H1 (cell line): ENCODE measurements at regions not wholly inside any gene's neighbourhood (a gene's known extent, or its start where the extent isn't known, plus 50 kb on each side); places are given as distances from the start of the nearest gene placed in this dataset.

Experiments used
- CTCF ChIA-PET: fragments of 300-600 bp; sonication (Branson Sonifier 250); formaldehyde crosslinking; loops from one replicate; lab custom pipeline; 2021; ENCODE audit not compliant: partially characterized antibody; lab: Charles Lee
- POLR2A ChIA-PET: fragments of 300-600 bp; sonication (Branson Sonifier 250); formaldehyde crosslinking; loops from one replicate; lab custom pipeline; 2021; ENCODE audit warnings: inconsistent platforms; ENCODE audit not compliant: partially characterized antibody; lab: Charles Lee
- DNase-seq, 2 experiments: peaks; one replicate each; pipeline versions ENCODE4 v3.0.0 to v3.0.0-alpha.2; 2010 to 2022; ENCODE audit warnings: low spot score in 2 of 2, low read depth in 1 of 2, mixed read lengths in 1 of 2
- FAIRE-seq: peaks from 2 replicates; lab custom pipeline; 2011; peaks lifted over from hg19 to GRCh38; lab: Jason Lieb, UNC
- H2AFZ ChIP-seq: 2 replicates; pipeline ENCODE4 v1.8.1; 2012; ENCODE audit warnings: low read length, inconsistent platforms
- H2AK5ac ChIP-seq: 2 replicates; pipeline ENCODE4 v1.6.1; 2013; ENCODE audit warnings: low read depth, low read length
- H2BK120ac ChIP-seq: replicated peaks from 2 replicates; pipeline ENCODE3; 2013; ENCODE audit warnings: low read depth, low read length, inconsistent platforms
- H2BK12ac ChIP-seq: 2 replicates; pipeline ENCODE4 v1.6.1; 2013; ENCODE audit warnings: low read depth, low read length
- H2BK15ac ChIP-seq: 2 replicates; pipeline ENCODE4 v1.6.1; 2013; ENCODE audit warnings: low read length
- H2BK20ac ChIP-seq: 2 replicates; pipeline ENCODE4 v1.6.1; 2013; ENCODE audit warnings: low read length
- H2BK5ac ChIP-seq: 2 replicates; pipeline ENCODE4 v1.6.1; 2013; ENCODE audit warnings: low read depth, low read length
- H3K14ac ChIP-seq: 2 replicates; pipeline ENCODE4 v1.6.1; 2013; ENCODE audit warnings: inconsistent platforms; ENCODE audit not compliant: insufficient read length
- H3K18ac ChIP-seq: 2 replicates; pipeline ENCODE4 v1.6.1; 2013; ENCODE audit warnings: low read length; ENCODE audit errors: extremely low read depth
- H3K23ac ChIP-seq: 2 replicates; pipeline ENCODE4 v1.6.1; 2013; ENCODE audit warnings: inconsistent platforms; ENCODE audit not compliant: insufficient read length
- H3K23me2 ChIP-seq: 2 replicates; pipeline ENCODE4 v1.6.1; 2013; ENCODE audit warnings: low read depth, low read length
- H3K27ac ChIP-seq: 2 replicates; pipeline ENCODE4 v1.6.1; 2011; ENCODE audit warnings: low read depth, low read length, inconsistent platforms
- H3K27me3 ChIP-seq, 4 experiments: replicated peaks in 1 of 4; 1 replicate in 1 of 4; 2 replicates in 3 of 4; pipeline versions ENCODE4 v1.6.1 to v1.8.1; 2011 to 2013; ENCODE audit warnings: low read length in 3 of 4, mild to moderate bottlenecking in 3 of 4, inconsistent platforms in 2 of 4, mixed read lengths in 2 of 4, moderate library complexity in 1 of 4; ENCODE audit not compliant: control insufficient read depth in 3 of 4, insufficient read depth in 3 of 4; ENCODE audit errors: extremely low read depth in 1 of 4
- H3K36me3 ChIP-seq, 4 experiments: 2 replicates each; pipeline versions ENCODE4 v1.6.1 to v1.8.1; 2011 to 2013; ENCODE audit warnings: mild to moderate bottlenecking in 4 of 4, low read length in 3 of 4, moderate library complexity in 2 of 4, control low read depth in 1 of 4, inconsistent platforms in 1 of 4; ENCODE audit not compliant: insufficient read depth in 4 of 4, control insufficient read depth in 2 of 4
- H3K4ac ChIP-seq: replicated peaks from 2 replicates; pipeline ENCODE3; 2013; ENCODE audit warnings: low read length, low read depth, mixed read lengths, inconsistent platforms; ENCODE audit not compliant: insufficient read length
- H3K4me1 ChIP-seq, 4 experiments: replicated peaks in 1 of 4; 1 replicate in 1 of 4; 2 replicates in 3 of 4; pipeline versions ENCODE4 v1.6.1 to v1.8.1; 2011 to 2013; ENCODE audit warnings: low read length in 3 of 4, inconsistent platforms in 2 of 4, mixed read lengths in 1 of 4; ENCODE audit not compliant: insufficient read depth in 4 of 4, control insufficient read depth in 3 of 4
- H3K4me2 ChIP-seq, 2 experiments: 2 replicates each; pipeline versions ENCODE4 v1.6.1 to v1.8.1; 2011 to 2013; ENCODE audit warnings: low read depth in 2 of 2, low read length in 2 of 2, control low read depth in 1 of 2, inconsistent platforms in 1 of 2, mild to moderate bottlenecking in 1 of 2; ENCODE audit not compliant: insufficient read depth in 1 of 2
- H3K4me3 ChIP-seq, 4 experiments: fragments of 200-600, 300-600 bp in 1 of 4; sonication (generic), shearing (Covaris generic), sonication (Bioruptor Twin) in 1 of 4; 2 replicates each; pipeline versions ENCODE4 v1.5.1 to v1.8.1; 2011 to 2016; ENCODE audit warnings: low read length in 4 of 4, low read depth in 3 of 4, control low read depth in 2 of 4, inconsistent platforms in 2 of 4, mild to moderate bottlenecking in 2 of 4, mixed read lengths in 1 of 4, moderate library complexity in 1 of 4; ENCODE audit not compliant: insufficient read depth in 2 of 4; ENCODE audit errors: extremely low read depth in 1 of 4
- H3K56ac ChIP-seq: replicated peaks from 2 replicates; pipeline ENCODE3; 2013; ENCODE audit warnings: low read depth, mild to moderate bottlenecking, mixed read lengths, low read length, inconsistent platforms; ENCODE audit not compliant: insufficient read length
- H3K79me1 ChIP-seq: 2 replicates; pipeline ENCODE4 v1.6.1; 2013; ENCODE audit warnings: low read depth, low read length, control low read depth
- H3K79me2 ChIP-seq, 2 experiments: 2 replicates each; pipeline versions ENCODE4 v1.6.1 to v1.8.1; 2012 to 2013; ENCODE audit warnings: low read length in 2 of 2, mild to moderate bottlenecking in 2 of 2, inconsistent platforms in 1 of 2; ENCODE audit not compliant: insufficient read depth in 2 of 2, control insufficient read depth in 1 of 2
- H3K9ac ChIP-seq, 4 experiments: replicated peaks in 1 of 4; 1 replicate in 1 of 4; 2 replicates in 3 of 4; pipeline versions ENCODE4 v1.6.1 to v1.8.1; 2011 to 2013; ENCODE audit warnings: low read depth in 3 of 4, low read length in 3 of 4, control low read depth in 2 of 4, mild to moderate bottlenecking in 2 of 4, moderate library complexity in 2 of 4, inconsistent platforms in 1 of 4; ENCODE audit errors: extremely low read depth in 1 of 4
- H3K9me3 ChIP-seq, 2 experiments: 2 replicates each; pipeline versions ENCODE4 v1.6.1 to v1.8.1; 2012 to 2013; ENCODE audit warnings: mild to moderate bottlenecking in 2 of 2, moderate library complexity in 2 of 2, control low read depth in 1 of 2, inconsistent platforms in 1 of 2, low read depth in 1 of 2, low read length in 1 of 2, mixed read lengths in 1 of 2; ENCODE audit not compliant: insufficient read depth in 2 of 2
- H4K20me1 ChIP-seq, 2 experiments: replicated peaks in 1 of 2; 2 replicates each; pipeline versions ENCODE3 to v1.8.1; 2011 to 2013; ENCODE audit warnings: inconsistent platforms in 2 of 2, low read length in 2 of 2, mild to moderate bottlenecking in 1 of 2; ENCODE audit not compliant: insufficient read depth in 2 of 2, control insufficient read depth in 1 of 2
- H4K5ac ChIP-seq: 2 replicates; pipeline ENCODE4 v1.6.1; 2013; ENCODE audit warnings: low read length, low read depth, mixed read lengths, inconsistent platforms; ENCODE audit not compliant: insufficient read length
- H4K8ac ChIP-seq: 2 replicates; pipeline ENCODE4 v1.8.0; 2013; ENCODE audit warnings: mild to moderate bottlenecking, moderate library complexity, low read length, inconsistent platforms; ENCODE audit not compliant: insufficient read depth; ENCODE audit errors: extremely low read depth
- H4K91ac ChIP-seq: replicated peaks from 2 replicates; pipeline ENCODE3; 2013; ENCODE audit warnings: low read length, mixed read lengths, inconsistent platforms; ENCODE audit not compliant: insufficient read length
- CREB1 ChIP-seq: IDR thresholded peaks from 2 replicates; pipeline ENCODE4 v1.6.1; 2012; ENCODE audit warnings: inconsistent platforms
- EZH2 ChIP-seq: fragments of 200-600 bp; sonication (generic); IDR thresholded peaks from 2 replicates; pipeline ENCODE4 v1.7.1; 2012; ENCODE audit warnings: low read depth, mild to moderate bottlenecking, moderate library complexity, low read length, inconsistent platforms; ENCODE audit not compliant: severe bottlenecking
- FOSL1 ChIP-seq: IDR thresholded peaks from 2 replicates; pipeline ENCODE4 v1.6.1; 2011; ENCODE audit warnings: mild to moderate bottlenecking, low read depth, low read length, moderate library complexity; ENCODE audit not compliant: insufficient read depth
- HDAC2 ChIP-seq, 2 experiments: fragments of 300-600 bp in 1 of 2; sonication (generic) in 1 of 2; IDR thresholded peaks; 2 replicates each; pipeline ENCODE4 v1.6.1; 2011 to 2012; ENCODE audit warnings: low read depth in 2 of 2, low read length in 2 of 2, mild to moderate bottlenecking in 2 of 2, moderate library complexity in 2 of 2, borderline replicate concordance in 1 of 2, inconsistent platforms in 1 of 2
- KDM1A ChIP-seq: fragments of 200-600, 300-600 bp; sonication (generic); IDR thresholded peaks from 2 replicates; pipeline ENCODE4 v1.7.1; 2016; ENCODE audit warnings: mild to moderate bottlenecking, low read length, borderline replicate concordance
- MAX ChIP-seq: IDR thresholded peaks from 2 replicates; pipeline ENCODE4 v1.6.1; 2012; ENCODE audit warnings: inconsistent platforms
- NANOG ChIP-seq: IDR thresholded peaks from 2 replicates; pipeline ENCODE4 v1.6.1; 2011; ENCODE audit warnings: low read length, low read depth, mild to moderate bottlenecking, inconsistent platforms; ENCODE audit not compliant: insufficient read depth, poor library complexity, severe bottlenecking
- PHF8 ChIP-seq: fragments of 200-600 bp; sonication (generic); conservative IDR thresholded peaks from 2 replicates; pipeline ENCODE4 v1.7.1; 2012; ENCODE audit warnings: low read depth, mild to moderate bottlenecking, inconsistent platforms, low read length, moderate library complexity
- RAD21 ChIP-seq, 2 experiments: IDR thresholded peaks in 1 of 2; conservative IDR thresholded peaks in 1 of 2; 2 replicates each; pipeline ENCODE4 v1.6.1; 2011; ENCODE audit warnings: low read depth in 2 of 2, low read length in 2 of 2, improper control_type of control experiment in 1 of 2, inconsistent platforms in 1 of 2, mild to moderate bottlenecking in 1 of 2, moderate library complexity in 1 of 2
- SIRT6 ChIP-seq: IDR thresholded peaks from one replicate; pipeline ENCODE4 v1.7.1; 2012; ENCODE audit warnings: low read length, inconsistent platforms
- SP1 ChIP-seq: IDR thresholded peaks from 2 replicates; pipeline ENCODE4 v1.6.1; 2011; ENCODE audit warnings: low read depth, low read length
- SUZ12 ChIP-seq: fragments of 200-600 bp; sonication (generic); IDR thresholded peaks from 2 replicates; pipeline ENCODE4 v1.6.1; 2012; ENCODE audit warnings: mild to moderate bottlenecking, inconsistent platforms, low read length, moderate library complexity, mixed read lengths
- YY1 ChIP-seq: IDR thresholded peaks from 2 replicates; pipeline ENCODE4 v1.6.1; 2011; ENCODE audit warnings: low read depth, mild to moderate bottlenecking, low read length
- WGBS, 2 experiments: shearing (Covaris generic) in 1 of 2; methylation state at CpG; one replicate each; pipeline versions ENCODE4 v1.1.6 to v1.1.7; 2013 to 2015; ENCODE audit warnings: low lambda C conversion rate in 2 of 2, mixed read lengths in 2 of 2, inconsistent platforms in 1 of 2, low coverage in 1 of 2, missing lambda C conversion rate in 1 of 2; ENCODE audit not compliant: insufficient replicate concordance in 2 of 2, insufficient coverage in 1 of 2, insufficient read length in 1 of 2; ENCODE audit errors: extremely low coverage in 1 of 2, missing lambda C conversion rate in 1 of 2; 5-methylcytosine and 5-hydroxymethylcytosine counted together

- no peak overlapping the region for H3K27ac ChIP-seq
- FAIRE-seq (no peak), DNase-seq (no peak)
- no peak overlapping the region for H2AFZ ChIP-seq
- H2BK15ac ChIP-seq = no peak overlapping the region
- H2BK5ac ChIP-seq = no peak overlapping the region
- no peaks in the 10 kb centered on the region for H3K79me1 ChIP-seq
- 80% methylated on average over 2 of the region's 2 CpGs; no CpG with 5 or more reads in 1 of the 2 experiments for WGBS, 2 experiments
- no peak overlapping the region for H3K14ac ChIP-seq
- no peaks in the 10 kb centered on the region for H3K23me2 ChIP-seq
- H4K8ac ChIP-seq = no peak overlapping the region
- ChIA-PET POLR2A (no interaction called here), CTCF (interaction anchor here (1.0 kb wide), 1 partner anchor 122 kb away, joined by 3 read pairs; no protein-coding TSS in a partner anchor)
- H2BK20ac ChIP-seq = no peak overlapping the region
- H3K4ac ChIP-seq = no peak overlapping the region
- H3K56ac ChIP-seq = no peak overlapping the region
- no peak overlapping the region for H3K9ac ChIP-seq
- no peak overlapping the region for H3K4me3 ChIP-seq
- no peaks in the 10 kb centered on the region for H3K27me3 ChIP-seq
- H4K20me1 ChIP-seq = no peaks in the 10 kb centered on the region
- H4K91ac ChIP-seq = no peak overlapping the region
- TF ChIP-seq PHF8 (no peak), RAD21 (IDR thresholded peaks at IDR 0.05 in 1 of 2, conservative IDR thresholded peaks at IDR 0.05 in 1 of 2; ENCODE audit: low read depth in 2 of 2, low read length in 2 of 2) (no peak), EZH2 (no peak), MAX (no peak), YY1 (no peak), NANOG (no peak), SIRT6 (no peak), SP1 (no peak), SUZ12 (no peak), CREB1 (no peak), HDAC2 (IDR thresholded peaks at IDR 0.05; ENCODE audit: borderline replicate concordance in 1 of 2, low read depth in 2 of 2, low read length in 2 of 2) (no peak), FOSL1 (no peak), KDM1A (no peak)
- no peaks in the 10 kb centered on the region for H3K79me2 ChIP-seq
- H2BK12ac ChIP-seq = no peak overlapping the region
- H3K4me2 ChIP-seq = no peak overlapping the region
- H3K4me1 ChIP-seq = peaks cover 0 to 7% (median 3%) of the 10 kb centered on the region in 4 experiments; a peak in 2 of 7 replicates
- no peak overlapping the region for H3K18ac ChIP-seq
- H3K9me3 ChIP-seq = no peaks in the 10 kb centered on the region
- no peak overlapping the region for H3K23ac ChIP-seq
- no peak overlapping the region for H2BK120ac ChIP-seq
- no peaks in the 10 kb centered on the region for H3K36me3 ChIP-seq
- no peak overlapping the region for H4K5ac ChIP-seq
- no peak overlapping the region for H2AK5ac ChIP-seq
Observed at GRCh38 chr14:36227802-36228201, 51.3 kb upstream of the PTCSC3 start.
